GM13976 (cell line): ENCODE measurements at regions not wholly inside any gene's neighbourhood (a gene's known extent, or its start where the extent isn't known, plus 50 kb on each side); places are given as distances from the start of the nearest gene placed in this dataset.

Experiments
- DNase-seq: peaks from one replicate; pipeline ENCODE4 v3.0.0; 2012; ENCODE audit warnings: low spot score
- in situ Hi-C: fragments of 300-500 bp; cut with MboI; formaldehyde crosslinking; loops from one replicate; pipeline ENCODE4 v1.12.0; 2022; ENCODE audit warnings: low sequenced_read_pairs, mixed read lengths, inconsistent platforms; ENCODE audit not compliant: unreplicated experiment
- TF ChIP-seq, protein P1 (sequence below): IDR thresholded peaks from 2 replicates; pipeline ENCODE4 v1.5.1; 2012; ENCODE audit warnings: borderline replicate concordance, mild to moderate bottlenecking; ENCODE audit not compliant: insufficient read depth; ENCODE audit errors: extremely low read depth, missing control alignments, control extremely low read depth

DNA sequence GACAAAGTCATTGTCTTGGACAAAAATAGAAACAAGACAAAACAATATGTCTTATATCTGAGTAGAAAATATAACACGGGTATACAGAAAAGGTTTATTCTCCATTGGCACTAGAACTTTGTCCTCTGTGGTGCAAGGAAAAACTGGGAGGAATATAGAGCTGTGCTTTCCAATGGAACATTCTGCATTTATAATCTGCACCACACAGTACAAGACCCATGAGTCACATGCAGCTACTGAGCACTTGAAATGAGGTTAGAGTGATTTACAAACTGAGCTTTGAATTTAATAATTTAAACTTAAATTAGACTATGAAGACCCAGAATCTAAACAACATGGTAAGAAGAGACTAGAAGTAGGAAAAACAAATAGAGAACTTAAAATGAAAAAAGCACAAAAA is 86.1 kb downstream of the RAP2A start:
- DNase-seq, result no peak
- in situ Hi-C loops, result no loop called here
- TF ChIP-seq, protein P1, sequence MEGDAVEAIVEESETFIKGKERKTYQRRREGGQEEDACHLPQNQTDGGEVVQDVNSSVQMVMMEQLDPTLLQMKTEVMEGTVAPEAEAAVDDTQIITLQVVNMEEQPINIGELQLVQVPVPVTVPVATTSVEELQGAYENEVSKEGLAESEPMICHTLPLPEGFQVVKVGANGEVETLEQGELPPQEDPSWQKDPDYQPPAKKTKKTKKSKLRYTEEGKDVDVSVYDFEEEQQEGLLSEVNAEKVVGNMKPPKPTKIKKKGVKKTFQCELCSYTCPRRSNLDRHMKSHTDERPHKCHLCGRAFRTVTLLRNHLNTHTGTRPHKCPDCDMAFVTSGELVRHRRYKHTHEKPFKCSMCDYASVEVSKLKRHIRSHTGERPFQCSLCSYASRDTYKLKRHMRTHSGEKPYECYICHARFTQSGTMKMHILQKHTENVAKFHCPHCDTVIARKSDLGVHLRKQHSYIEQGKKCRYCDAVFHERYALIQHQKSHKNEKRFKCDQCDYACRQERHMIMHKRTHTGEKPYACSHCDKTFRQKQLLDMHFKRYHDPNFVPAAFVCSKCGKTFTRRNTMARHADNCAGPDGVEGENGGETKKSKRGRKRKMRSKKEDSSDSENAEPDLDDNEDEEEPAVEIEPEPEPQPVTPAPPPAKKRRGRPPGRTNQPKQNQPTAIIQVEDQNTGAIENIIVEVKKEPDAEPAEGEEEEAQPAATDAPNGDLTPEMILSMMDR, result no peak

DNA sequence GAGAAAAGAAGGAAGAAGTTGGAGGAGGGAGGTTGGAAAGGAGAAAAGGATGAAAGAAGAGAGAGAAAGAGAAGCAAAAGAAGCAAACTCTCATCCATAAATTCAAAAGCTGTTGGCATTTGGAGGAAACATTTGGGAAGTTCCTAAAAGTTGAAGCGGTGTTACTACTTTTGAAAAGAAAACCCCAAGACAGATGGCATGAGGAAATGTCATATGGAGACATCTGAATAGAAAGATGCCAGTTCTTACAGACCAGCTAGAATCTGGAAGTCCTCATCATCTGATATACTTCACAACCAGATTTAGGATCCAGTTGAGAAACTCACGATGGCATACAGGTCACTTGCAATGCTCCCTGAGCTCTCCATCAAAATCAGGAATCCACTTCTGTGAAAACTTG is 86.9 kb downstream of the RAP2A start:
- in situ Hi-C loops, result no loop called here
- TF ChIP-seq, protein P1, result no peak
- DNase-seq, result no peak

DNA sequence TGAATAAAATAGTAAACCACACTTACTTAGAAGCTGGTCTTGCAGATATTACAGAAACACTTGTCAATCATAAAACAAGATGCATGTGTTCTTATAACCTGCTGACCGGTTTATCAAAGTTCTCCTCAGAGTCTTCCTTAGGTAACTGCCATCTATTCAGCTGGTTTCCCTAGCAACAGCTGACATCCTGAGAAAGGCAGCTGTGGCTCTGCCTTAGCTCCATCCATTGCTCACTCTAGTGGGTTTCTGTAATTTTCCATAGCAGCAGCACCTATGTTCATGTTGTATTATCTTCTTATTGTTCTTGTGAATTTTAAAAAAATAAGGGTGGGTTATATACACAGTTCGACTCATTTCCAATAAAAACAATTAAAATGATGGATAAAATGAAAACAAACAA is 87.8 kb downstream of the RAP2A start:
- TF ChIP-seq, protein P1, result no peak
- DNase-seq, result no peak
- in situ Hi-C loops, result no loop called here

DNA sequence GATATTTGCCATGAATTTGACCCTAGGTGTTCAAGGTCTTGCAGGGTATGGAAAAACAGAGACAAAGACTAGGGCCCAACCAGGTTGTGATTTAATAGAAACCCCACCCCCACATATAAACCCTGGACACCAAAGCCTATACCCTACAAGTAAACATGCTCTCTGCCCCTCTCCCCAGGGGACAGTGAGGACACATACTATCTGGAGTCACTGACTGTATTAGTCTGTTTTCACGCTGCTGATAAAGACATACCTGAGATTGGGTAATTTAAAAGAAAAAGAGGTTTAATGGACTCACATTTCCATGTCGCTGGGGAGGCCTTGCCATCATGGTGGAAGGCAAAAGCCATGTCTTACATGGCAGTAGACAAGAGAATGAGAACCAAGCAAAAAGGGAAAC is 88.3 kb downstream of the RAP2A start:
- DNase-seq, result no peak
- TF ChIP-seq, protein P1, result no peak
- in situ Hi-C loops, result no loop called here

GRCh38 chr13:97526556-97526955 is 92.6 kb downstream of the RAP2A start:
- TF ChIP-seq, protein P1, result no peak
- no peak for DNase-seq
- in situ Hi-C loops, result no loop called here

- TF ChIP-seq, protein P1, result no peak
- in situ Hi-C loops, result no loop called here
- DNase-seq, result no peak
Measured at GRCh38 chr13:97528518-97528917, 94.5 kb downstream of the RAP2A start.

GRCh38 chr13:97534540-97534939 is 100.6 kb downstream of the RAP2A start:
- in situ Hi-C loops, result no loop called here
- no peak for DNase-seq
- TF ChIP-seq, protein P1, result no peak
